Osteoblast (primary cell): ENCODE measurements at regions not wholly inside any gene's neighbourhood (a gene's known extent, or its start where the extent isn't known, plus 50 kb on each side); places are given as distances from the start of the nearest gene placed in this dataset.

Experiments
- DNase-seq: peaks from one replicate; pipeline ENCODE4 v3.0.0; 2011; ENCODE audit warnings: low spot score, mixed read lengths; ENCODE audit not compliant: insufficient read length; ENCODE audit errors: missing footprints
- H2AFZ ChIP-seq: 2 replicates; pipeline ENCODE4 v1.6.0; 2011; ENCODE audit warnings: mild to moderate bottlenecking, low read length
- H3K27ac ChIP-seq: 2 replicates; pipeline ENCODE4 v1.5.1; 2011; ENCODE audit warnings: mild to moderate bottlenecking, low read depth, low read length, moderate library complexity
- H3K27me3 ChIP-seq: 2 replicates; pipeline ENCODE4 v1.6.0; 2012; ENCODE audit warnings: mild to moderate bottlenecking, control low read depth, inconsistent platforms, low read length, moderate library complexity; ENCODE audit not compliant: insufficient read depth
- H3K36me3 ChIP-seq: 2 replicates; pipeline ENCODE4 v1.5.1; 2011; ENCODE audit warnings: mild to moderate bottlenecking, low read length, control low read depth, moderate library complexity; ENCODE audit not compliant: insufficient read depth
- H3K4me1 ChIP-seq: 2 replicates; pipeline ENCODE4 v1.5.1; 2011; ENCODE audit warnings: mild to moderate bottlenecking, low read length, control low read depth, moderate library complexity; ENCODE audit not compliant: insufficient read depth
- H3K4me2 ChIP-seq: 2 replicates; pipeline ENCODE4 v1.6.0; 2011; ENCODE audit warnings: mild to moderate bottlenecking, low read length; ENCODE audit not compliant: insufficient read depth
- H3K4me3 ChIP-seq: fragments of 200-600 bp; sonication (generic); 3 replicates; pipeline ENCODE4 v1.5.1; 2012; ENCODE audit warnings: mild to moderate bottlenecking, low read length, inconsistent platforms; ENCODE audit not compliant: insufficient read depth
- H3K79me2 ChIP-seq: 2 replicates; pipeline ENCODE4 v1.6.0; 2012; ENCODE audit warnings: mild to moderate bottlenecking, low read length, control low read depth, inconsistent platforms; ENCODE audit not compliant: insufficient read depth
- H3K9me3 ChIP-seq: 2 replicates; pipeline ENCODE4 v1.5.1; 2011; ENCODE audit warnings: low read depth, low read length, control low read depth
- H4K20me1 ChIP-seq: 2 replicates; pipeline ENCODE4 v1.6.0; 2012; ENCODE audit warnings: mild to moderate bottlenecking, low read length, control low read depth; ENCODE audit not compliant: insufficient read depth
- CTCF ChIP-seq: IDR thresholded peaks from 2 replicates; pipeline ENCODE4 v1.5.1; 2011; ENCODE audit warnings: mild to moderate bottlenecking, low read depth, low read length, moderate library complexity; ENCODE audit errors: extremely low read depth

GRCh38 chr2:228533156-228533555 lies 351.7 kb upstream of the SPHKAP start:
- Histone ChIP-seq H3K4me1 (no peaks in the 10 kb centered on the region), H4K20me1 (no peaks in the 10 kb centered on the region), H3K27ac (no peak overlapping the region), H3K79me2 (no peaks in the 10 kb centered on the region), H3K9me3 (no peaks in the 10 kb centered on the region), H3K36me3 (no peaks in the 10 kb centered on the region), H3K4me3 (no peak overlapping the region), H3K27me3 (no peaks in the 10 kb centered on the region), H3K4me2 (no peak overlapping the region), H2AFZ (no peak overlapping the region)
- DNase-seq, result no peak
- TF ChIP-seq CTCF, result no peak

GRCh38 chr2:228532233-228532632 lies 350.7 kb upstream of the SPHKAP start:
- Histone ChIP-seq H3K4me3 (no peak overlapping the region), H3K27me3 (no peaks in the 10 kb centered on the region), H3K36me3 (no peaks in the 10 kb centered on the region), H3K9me3 (no peaks in the 10 kb centered on the region), H4K20me1 (no peaks in the 10 kb centered on the region), H3K27ac (no peak overlapping the region), H3K79me2 (no peaks in the 10 kb centered on the region), H2AFZ (no peak overlapping the region), H3K4me1 (no peaks in the 10 kb centered on the region), H3K4me2 (no peak overlapping the region)
- TF ChIP-seq CTCF, result no peak
- no peak for DNase-seq

- Histone ChIP-seq H3K4me1 (no peaks in the 10 kb centered on the region), H2AFZ (no peak overlapping the region), H3K4me3 (no peak overlapping the region), H3K9me3 (no peaks in the 10 kb centered on the region), H3K79me2 (no peaks in the 10 kb centered on the region), H3K27me3 (no peaks in the 10 kb centered on the region), H3K4me2 (no peak overlapping the region), H3K36me3 (no peaks in the 10 kb centered on the region), H4K20me1 (no peaks in the 10 kb centered on the region), H3K27ac (no peak overlapping the region)
- DNase-seq, result no peak
- TF ChIP-seq CTCF, result no peak
Observed at GRCh38 chr2:228527197-228527881, 345.9 kb upstream of the SPHKAP start.

- Histone ChIP-seq H3K36me3 (no peaks in the 10 kb centered on the region), H3K79me2 (no peaks in the 10 kb centered on the region), H2AFZ (no peak overlapping the region), H4K20me1 (no peaks in the 10 kb centered on the region), H3K27ac (no peak overlapping the region), H3K9me3 (no peaks in the 10 kb centered on the region), H3K27me3 (no peaks in the 10 kb centered on the region), H3K4me2 (no peak overlapping the region), H3K4me1 (no peaks in the 10 kb centered on the region), H3K4me3 (no peak overlapping the region)
- no peak for TF ChIP-seq CTCF
- no peak for DNase-seq
Observed at GRCh38 chr2:228526687-228527086, 345.2 kb upstream of the SPHKAP start.
